SK-N-SH (cell line): ENCODE measurements at regions not wholly inside any gene's neighbourhood (a gene's known extent, or its start where the extent isn't known, plus 50 kb on each side); places are given as distances from the start of the nearest gene placed in this dataset.

ENCODE experiments used
- CTCF ChIA-PET: fragments of 300-600, 350-600 bp; formaldehyde crosslinking; extraction: SDS; loops from one replicate; lab custom pipeline; 2021; lab: Yijun Ruan, JAX
- POLR2A ChIA-PET: fragments of 350-600 bp; sonication (Branson Sonifier 250); formaldehyde crosslinking; extraction: SDS; loops from one replicate; lab custom pipeline; 2020; ENCODE audit warnings: antibody characterized with exemption, inconsistent platforms; lab: Yijun Ruan, JAX
- DNase-seq: peaks from one replicate; pipeline ENCODE4 v3.0.0; 2012
- H2AFZ ChIP-seq: fragments of 200-600 bp; sonication (generic); 2 replicates; pipeline ENCODE4 v1.8.1; 2016; ENCODE audit warnings: antibody characterized with exemption, mild to moderate bottlenecking, low read depth
- H3F3A ChIP-seq: fragments of 200-600 bp; sonication (generic); replicated peaks from 2 replicates; pipeline ENCODE3; 2016; ENCODE audit warnings: antibody characterized with exemption, mild to moderate bottlenecking; ENCODE audit not compliant: insufficient read depth
- H3K27ac ChIP-seq, 2 experiments: fragments of 200-500 bp in 1 of 2; fragments of 200-600 bp in 1 of 2; sonication (Bioruptor generic) in 1 of 2; sonication (generic), shearing (Covaris generic) in 1 of 2; 2 replicates each; pipeline versions ENCODE4 v1.5.1 to v1.6.1; 2014 to 2016; ENCODE audit warnings: low read depth in 2 of 2, inconsistent platforms in 1 of 2, low read length in 1 of 2, mild to moderate bottlenecking in 1 of 2, mixed read lengths in 1 of 2
- H3K27me3 ChIP-seq: fragments of 200-600 bp; sonication (generic), shearing (Covaris generic); 2 replicates; pipeline ENCODE4 v1.6.1; 2016; ENCODE audit warnings: mixed run types; ENCODE audit not compliant: insufficient read depth
- H3K36me3 ChIP-seq, 2 experiments: fragments of 200-500 bp in 1 of 2; fragments of 200-600 bp in 1 of 2; sonication (Bioruptor generic) in 1 of 2; sonication (generic) in 1 of 2; replicated peaks in 1 of 2; 2 replicates each; pipeline versions ENCODE3 to v1.5.1; 2014 to 2016; ENCODE audit warnings: low read length in 1 of 2, mild to moderate bottlenecking in 1 of 2; ENCODE audit not compliant: insufficient read depth in 2 of 2, control insufficient read depth in 1 of 2
- H3K4me1 ChIP-seq, 2 experiments: fragments of 200-500 bp in 1 of 2; fragments of 200-600 bp in 1 of 2; sonication (Bioruptor generic) in 1 of 2; sonication (generic), shearing (Covaris generic) in 1 of 2; 2 replicates each; pipeline versions ENCODE4 v1.5.1 to v1.6.1; 2014 to 2016; ENCODE audit warnings: low read depth in 1 of 2, low read length in 1 of 2, mixed run types in 1 of 2; ENCODE audit not compliant: insufficient read depth in 2 of 2, control insufficient read depth in 1 of 2
- H3K4me2 ChIP-seq: fragments of 200-600 bp; sonication (generic), shearing (Covaris generic); 2 replicates; pipeline ENCODE4 v1.6.1; 2017; ENCODE audit warnings: mixed run types
- H3K4me3 ChIP-seq, 2 experiments: fragments of 200-500 bp in 1 of 2; fragments of 200-600 bp in 1 of 2; sonication (Bioruptor generic) in 1 of 2; sonication (generic), shearing (Covaris generic) in 1 of 2; 2 replicates each; pipeline versions ENCODE4 v1.5.1 to v1.8.1; 2014 to 2016; ENCODE audit warnings: low read depth in 2 of 2, inconsistent platforms in 1 of 2, low read length in 1 of 2, mild to moderate bottlenecking in 1 of 2, mixed read lengths in 1 of 2, moderate library complexity in 1 of 2
- H3K79me2 ChIP-seq: fragments of 200-600 bp; sonication (generic); 2 replicates; pipeline ENCODE4 v1.8.1; 2017; ENCODE audit warnings: mild to moderate bottlenecking; ENCODE audit not compliant: insufficient read depth
- H3K9ac ChIP-seq: fragments of 200-600 bp; sonication (generic); 2 replicates; pipeline ENCODE4 v1.6.1; 2017; ENCODE audit warnings: mixed run types
- H3K9me2 ChIP-seq: fragments of 200-600 bp; sonication (generic); 2 replicates; pipeline ENCODE4 v1.6.1; 2017; ENCODE audit warnings: mixed run types
- H3K9me3 ChIP-seq: fragments of 200-600 bp; sonication (generic); 2 replicates; pipeline ENCODE4 v1.6.1; 2017; ENCODE audit warnings: mixed run types, mild to moderate bottlenecking, moderate library complexity
- H4K20me1 ChIP-seq: fragments of 200-600 bp; sonication (generic); 2 replicates; pipeline ENCODE4 v1.6.1; 2017; ENCODE audit warnings: mild to moderate bottlenecking, mixed run types; ENCODE audit not compliant: insufficient read depth
- CTCF ChIP-seq: fragments of 200-600 bp; sonication (generic); IDR thresholded peaks from 2 replicates; pipeline ENCODE4 v1.6.1; 2017; ENCODE audit warnings: antibody characterized with exemption, mild to moderate bottlenecking, moderate library complexity
- EZH2phosphoT487 ChIP-seq: fragments of 200-600 bp; sonication (generic); IDR thresholded peaks from 2 replicates; pipeline ENCODE4 v1.6.1; 2017; ENCODE audit warnings: low read depth, mixed run types, mild to moderate bottlenecking, antibody characterized with exemption, moderate library complexity, borderline replicate concordance
- FOSL2 ChIP-seq: IDR thresholded peaks from 2 replicates; pipeline ENCODE4 v1.4.0; 2012; ENCODE audit warnings: low read depth, mild to moderate bottlenecking, moderate library complexity, borderline replicate concordance
- FOXJ3 ChIP-seq: sonication (generic); formaldehyde crosslinking; IDR thresholded peaks from 2 replicates; pipeline ENCODE4 v1.5.1; 2020; ENCODE audit warnings: mild to moderate bottlenecking, missing genetic modification reagents
- FOXM1 ChIP-seq: IDR thresholded peaks from 2 replicates; pipeline ENCODE4 v1.4.0; 2012; ENCODE audit warnings: low read depth, mild to moderate bottlenecking
- GABPA ChIP-seq: IDR thresholded peaks from 2 replicates; pipeline ENCODE4 v1.4.0; 2012; ENCODE audit warnings: low read depth, mild to moderate bottlenecking
- GATA2 ChIP-seq: sonication (generic); formaldehyde crosslinking; IDR thresholded peaks from 2 replicates; pipeline ENCODE4 v1.5.0; 2020; ENCODE audit warnings: mild to moderate bottlenecking, missing genetic modification reagents
- MAX ChIP-seq: IDR thresholded peaks from 2 replicates; pipeline ENCODE4 v1.4.0; 2012; ENCODE audit warnings: low read depth
- MEF2A ChIP-seq: IDR thresholded peaks from 2 replicates; pipeline ENCODE4 v1.4.0; 2012; ENCODE audit warnings: low read depth, borderline replicate concordance
- MXI1 ChIP-seq: IDR thresholded peaks from 2 replicates; pipeline ENCODE4 v1.6.1; 2012; ENCODE audit warnings: mild to moderate bottlenecking, low read depth, low read length, improper control_type of control experiment
- NRF1 ChIP-seq: IDR thresholded peaks from 2 replicates; pipeline ENCODE4 v1.6.1; 2012; ENCODE audit warnings: low read depth, mild to moderate bottlenecking, low read length
- PBX3 ChIP-seq: IDR thresholded peaks from 2 replicates; pipeline ENCODE4; 2012
- SMC3 ChIP-seq: IDR thresholded peaks from 2 replicates; pipeline ENCODE4 v1.6.1; 2012; ENCODE audit warnings: low read depth, low read length, improper control_type of control experiment
- USF2 ChIP-seq: fragments of 150-350 bp; IDR thresholded peaks from 2 replicates; pipeline ENCODE4 v1.6.1; 2017; ENCODE audit warnings: antibody characterized with exemption, low read length, low read depth, borderline replicate concordance
- ZBTB33 ChIP-seq: IDR thresholded peaks from 2 replicates; pipeline ENCODE4 v1.4.0; 2012; ENCODE audit warnings: low read depth, borderline replicate concordance
- WGBS: methylation state at CpG from one replicate; pipeline ENCODE4 v1.1.6; 2017; ENCODE audit warnings: low lambda C conversion rate; 5-methylcytosine and 5-hydroxymethylcytosine counted together

- H3K4me1 ChIP-seq = peaks cover 9 to 19% of the 10 kb centered on the region in 2 experiments
- no peaks in the 10 kb centered on the region for H3K27me3 ChIP-seq
- H3K36me3 ChIP-seq = no peaks in the 10 kb centered on the region
- H3K79me2 ChIP-seq = no peaks in the 10 kb centered on the region
- no peak for DNase-seq
- TF ChIP-seq ZBTB33 = no peak
- no peak for TF ChIP-seq USF2
- no peak for TF ChIP-seq CTCF
- TF ChIP-seq PBX3 = peak; percentile 43
- TF ChIP-seq MEF2A = no peak
- TF ChIP-seq GATA2 (CRISPR knock-in tag) = peak; percentile 14; the same call in 1 of the 2 replicates
- no peak for TF ChIP-seq MXI1
- peak overlapping the region; percentile 31; the same call in 1 of the 2 replicates for H2AFZ ChIP-seq
- no peaks in the 10 kb centered on the region for H4K20me1 ChIP-seq
- no peak overlapping the region for H3K4me2 ChIP-seq
- CTCF ChIA-PET = interaction anchor here (1.1 to 1.6 kb wide), 2 partner anchors 10 to 35 kb away, joined by 3 to 4 read pairs; no protein-coding TSS in a partner anchor
- WGBS = 54% methylated on average over 4 of the region's 4 CpGs
- no peaks in the 10 kb centered on the region for H3K9me2 ChIP-seq
- POLR2A ChIA-PET = no interaction called here
- H3K4me3 ChIP-seq = no peak overlapping the region
- no peak overlapping the region for H3K9ac ChIP-seq
- peaks cover 12% of the 10 kb centered on the region for H3F3A ChIP-seq
- H3K27ac ChIP-seq = peak overlapping the region in 1 of 2 experiments; percentile 35; a peak in 1 of 4 replicates
- H3K9me3 ChIP-seq = peaks cover 4% of the 10 kb centered on the region; the same call in 1 of the 2 replicates
These were observed 60.0 kb upstream of the WDFY2 start for GRCh38 chr13:51524312-51524711.

- Histone ChIP-seq H3K9me2 (no peaks in the 10 kb centered on the region), H3K36me3 (no peaks in the 10 kb centered on the region), H3K27me3 (no peaks in the 10 kb centered on the region), H4K20me1 (no peaks in the 10 kb centered on the region), H3K79me2 (no peaks in the 10 kb centered on the region), H3K4me1 (peaks cover 9 to 19% of the 10 kb centered on the region in 2 experiments), H3K4me2 (no peak overlapping the region), H2AFZ (no peak overlapping the region; the same call in 1 of the 2 replicates), H3K9ac (no peak overlapping the region), H3F3A (peaks cover 12% of the 10 kb centered on the region), H3K4me3 (no peak overlapping the region), H3K9me3 (peaks cover 4% of the 10 kb centered on the region; the same call in 1 of the 2 replicates), H3K27ac (no peak overlapping the region; a peak in 1 of 4 replicates)
- TF ChIP-seq GABPA = no peak
- no peak for TF ChIP-seq USF2
- TF ChIP-seq FOSL2 = no peak
- TF ChIP-seq MAX = no peak
- no peak for TF ChIP-seq FOXM1
- no peak for TF ChIP-seq ZBTB33
- TF ChIP-seq FOXJ3 (CRISPR knock-in tag) = no peak
- no peak for TF ChIP-seq NRF1
- TF ChIP-seq EZH2phosphoT487 = no peak
- TF ChIP-seq SMC3 = no peak
- TF ChIP-seq GATA2 (CRISPR knock-in tag) = no peak
- CTCF ChIA-PET = interaction anchor here (1.1 to 1.6 kb wide), 2 partner anchors 9 to 35 kb away, joined by 3 to 4 read pairs; no protein-coding TSS in a partner anchor
- POLR2A ChIA-PET = no interaction called here
- WGBS = 88% methylated on average over 5 of the region's 5 CpGs
- no peak for DNase-seq
These were observed 59.3 kb upstream of the WDFY2 start for GRCh38 chr13:51524829-51525566.
